ENCODE measurements at regions not wholly inside any gene's neighbourhood (a gene's known extent, or its start where the extent isn't known, plus 50 kb on each side); places are given as distances from the start of the nearest gene placed in this dataset.
A peak's percentile ranks its signal among the peaks of the same experiment; 100 is the strongest.

- no peak for DNase-seq
Measured at GRCh38 chr11:69954756-69955155, 123.4 kb upstream of the ANO1 start.

GRCh38 chr11:69956669-69957190 is 121.4 kb upstream of the ANO1 start:
- no peak for DNase-seq

- no peak for DNase-seq
Measured at GRCh38 chr11:69957849-69958248, 120.3 kb upstream of the ANO1 start.

- no peak for DNase-seq
Measured at GRCh38 chr11:69958308-69958707, 119.8 kb upstream of the ANO1 start.

- DNase-seq = no peak
Measured at GRCh38 chr11:69959461-69959860, 118.7 kb upstream of the ANO1 start.

- DNase-seq = no peak
Measured at GRCh38 chr11:69961738-69962137, 116.4 kb upstream of the ANO1 start.

GRCh38 chr11:69962152-69962551 is 116.0 kb upstream of the ANO1 start:
- DNase-seq = no peak

GRCh38 chr11:69963533-69964246 is 114.4 kb upstream of the ANO1 start:
- no peak for DNase-seq

GRCh38 chr11:69964247-69964643 is 113.9 kb upstream of the ANO1 start:
- DNase-seq = no peak

GRCh38 chr11:69965821-69966582 is 112.1 kb upstream of the ANO1 start:
- DNase-seq = no peak

GRCh38 chr11:69966583-69966835 is 111.6 kb upstream of the ANO1 start:
- DNase-seq = no peak

GRCh38 chr11:69966910-69967483 is 111.1 kb upstream of the ANO1 start:
- no peak for DNase-seq

GRCh38 chr11:69967484-69967883 is 110.6 kb upstream of the ANO1 start:
- DNase-seq = no peak

GRCh38 chr11:69968396-69969347 is 109.4 kb upstream of the ANO1 start:
- DNase-seq = no peak

GRCh38 chr11:69969890-69970784 is 108.0 kb upstream of the ANO1 start:
- DNase-seq = no peak

- DNase-seq = no peak
Measured at GRCh38 chr11:69970785-69971535, 107.2 kb upstream of the ANO1 start.

- peak; percentile 10 for DNase-seq
Measured at GRCh38 chr11:69971741-69972140, 106.4 kb upstream of the ANO1 start.

GRCh38 chr11:69972351-69972802 is 105.7 kb upstream of the ANO1 start:
- DNase-seq = peak; percentile 14

- no peak for DNase-seq
Measured at GRCh38 chr11:69974528-69974927, 103.6 kb upstream of the ANO1 start.

- no peak for DNase-seq
Measured at GRCh38 chr11:69975822-69976221, 102.3 kb upstream of the ANO1 start.

GRCh38 chr11:69976794-69977193 is 101.3 kb upstream of the ANO1 start:
- no peak for DNase-seq
